H9 (cell line): ENCODE measurements at regions not wholly inside any gene's neighbourhood (a gene's known extent, or its start where the extent isn't known, plus 50 kb on each side); places are given as distances from the start of the nearest gene placed in this dataset.
A peak's percentile ranks its signal among the peaks of the same experiment; 100 is the strongest.

Experiments used
- DNase-seq: peaks from one replicate; pipeline ENCODE4 v3.0.0-alpha.2; 2017
- H2AFZ ChIP-seq: one replicate; pipeline ENCODE4 v1.6.1; 2013; ENCODE audit warnings: mild to moderate bottlenecking, low read length, control low read depth, moderate library complexity
- H2AK5ac ChIP-seq: 2 replicates; pipeline ENCODE4 v1.6.1; 2013; ENCODE audit warnings: low read length, control low read depth, mixed read lengths; ENCODE audit not compliant: insufficient read length
- H2BK120ac ChIP-seq: one replicate; pipeline ENCODE4 v1.6.1; 2013; ENCODE audit warnings: low read depth, mild to moderate bottlenecking, low read length, control low read depth, inconsistent platforms; ENCODE audit not compliant: poor library complexity, severe bottlenecking
- H2BK12ac ChIP-seq: 2 replicates; pipeline ENCODE4 v1.6.1; 2013; ENCODE audit warnings: low read length, control low read depth, mixed read lengths, low read depth; ENCODE audit not compliant: insufficient read length
- H2BK15ac ChIP-seq: 2 replicates; pipeline ENCODE4 v1.6.1; 2013; ENCODE audit warnings: low read depth, low read length, control low read depth
- H2BK20ac ChIP-seq: one replicate; pipeline ENCODE4 v1.6.1; 2013; ENCODE audit warnings: low read depth, mild to moderate bottlenecking, low read length, control low read depth, inconsistent platforms; ENCODE audit not compliant: poor library complexity, severe bottlenecking
- H2BK5ac ChIP-seq: 2 replicates; pipeline ENCODE4 v1.6.1; 2013; ENCODE audit warnings: low read length, control low read depth, mixed read lengths; ENCODE audit not compliant: insufficient read length
- H3K14ac ChIP-seq: 2 replicates; pipeline ENCODE4 v1.6.1; 2013; ENCODE audit warnings: low read length, control low read depth; ENCODE audit not compliant: insufficient read depth
- H3K18ac ChIP-seq: 2 replicates; pipeline ENCODE4 v1.6.1; 2013; ENCODE audit warnings: low read depth, mild to moderate bottlenecking, mixed read lengths, low read length, control low read depth; ENCODE audit not compliant: insufficient read length
- H3K23ac ChIP-seq: 2 replicates; pipeline ENCODE4 v1.6.1; 2013; ENCODE audit warnings: low read length, control low read depth, mixed read lengths, low read depth; ENCODE audit not compliant: insufficient read length
- H3K23me2 ChIP-seq: 2 replicates; pipeline ENCODE4 v1.6.1; 2013; ENCODE audit warnings: low read depth, mild to moderate bottlenecking, mixed read lengths, low read length, control low read depth; ENCODE audit not compliant: insufficient read length, poor library complexity, severe bottlenecking
- H3K27ac ChIP-seq: 2 replicates; pipeline ENCODE4 v1.5.1; 2013; ENCODE audit warnings: low read length, control low read depth, mixed read lengths, low read depth; ENCODE audit not compliant: insufficient read length
- H3K27me3 ChIP-seq: 2 replicates; pipeline ENCODE4 v1.6.1; 2013; ENCODE audit warnings: low read length, control low read depth, inconsistent platforms; ENCODE audit not compliant: insufficient read depth
- H3K4ac ChIP-seq: 2 replicates; pipeline ENCODE4 v1.6.1; 2013; ENCODE audit warnings: low read depth, mild to moderate bottlenecking, control low read depth, inconsistent platforms, low read length, moderate library complexity
- H3K4me1 ChIP-seq: 2 replicates; pipeline ENCODE4 v1.6.1; 2013; ENCODE audit warnings: low read length, control low read depth, inconsistent platforms; ENCODE audit not compliant: insufficient read depth
- H3K4me2 ChIP-seq: 2 replicates; pipeline ENCODE4 v1.6.1; 2013; ENCODE audit warnings: low read length, control low read depth, mixed read lengths; ENCODE audit not compliant: insufficient read length, insufficient read depth
- H3K56ac ChIP-seq: 2 replicates; pipeline ENCODE4 v1.6.1; 2013; ENCODE audit warnings: low read depth, mild to moderate bottlenecking, mixed read lengths, low read length, control low read depth; ENCODE audit not compliant: insufficient read length
- H3K79me1 ChIP-seq: 2 replicates; pipeline ENCODE4 v1.6.1; 2013; ENCODE audit warnings: low read depth, mild to moderate bottlenecking, moderate library complexity, low read length, control low read depth, inconsistent platforms; ENCODE audit not compliant: insufficient read depth, poor library complexity, severe bottlenecking
- H3K79me2 ChIP-seq: 2 replicates; pipeline ENCODE4 v1.6.1; 2013; ENCODE audit warnings: low read length, control low read depth, inconsistent platforms; ENCODE audit not compliant: insufficient read depth
- H3K9ac ChIP-seq: 2 replicates; pipeline ENCODE4 v1.6.1; 2013; ENCODE audit warnings: low read length, control low read depth, mixed read lengths; ENCODE audit not compliant: insufficient read length; ENCODE audit errors: extremely low read depth
- H3K9me3 ChIP-seq: one replicate; pipeline ENCODE4 v1.6.1; 2013; ENCODE audit warnings: low read depth, low read length, inconsistent platforms; ENCODE audit not compliant: control insufficient read depth
- H3T11ph ChIP-seq: one replicate; pipeline ENCODE4 v1.6.1; 2013; ENCODE audit warnings: mild to moderate bottlenecking, low read length, control low read depth, inconsistent platforms
- H4K20me1 ChIP-seq: one replicate; pipeline ENCODE4 v1.6.1; 2013; ENCODE audit not compliant: control insufficient read depth, insufficient read length, insufficient read depth
- H4K5ac ChIP-seq: 2 replicates; pipeline ENCODE4 v1.6.1; 2013; ENCODE audit warnings: low read depth, mild to moderate bottlenecking, mixed read lengths, low read length, control low read depth; ENCODE audit not compliant: insufficient read length
- H4K8ac ChIP-seq: replicated peaks from 2 replicates; pipeline ENCODE4 v1.6.1; 2013; ENCODE audit warnings: low read length, control low read depth, mixed read lengths, low read depth; ENCODE audit not compliant: insufficient read length
- H4K91ac ChIP-seq: 2 replicates; pipeline ENCODE4 v1.6.1; 2013; ENCODE audit warnings: low read depth, mild to moderate bottlenecking, moderate library complexity, mixed read lengths, low read length, control low read depth; ENCODE audit not compliant: insufficient read length
- H3K27ac Mint-ChIP-seq, 3 experiments: 2 replicates in 2 of 3; 3 replicates in 1 of 3; pipeline ENCODE4 v1.8.0; 2020 to 2021; ENCODE audit warnings: mixed read lengths in 3 of 3, mild to moderate bottlenecking in 1 of 3, moderate library complexity in 1 of 3
- H3K27me3 Mint-ChIP-seq: 2 replicates; pipeline ENCODE4 v1.8.0; 2021; ENCODE audit warnings: low read depth, mild to moderate bottlenecking, moderate library complexity, mixed read lengths
- H3K36me3 Mint-ChIP-seq, 3 experiments: 2 replicates in 2 of 3; 3 replicates in 1 of 3; pipeline ENCODE4 v1.8.0; 2020 to 2021; ENCODE audit warnings: low read depth in 3 of 3, mixed read lengths in 3 of 3; ENCODE audit not compliant: insufficient read depth in 1 of 3
- H3K4me1 Mint-ChIP-seq, 2 experiments: 2 replicates each; pipeline ENCODE4 v1.8.0; 2020; ENCODE audit warnings: mixed read lengths in 2 of 2
- H3K4me3 Mint-ChIP-seq, 2 experiments: 2 replicates in 1 of 2; 3 replicates in 1 of 2; pipeline ENCODE4 v1.8.0; 2020 to 2021; ENCODE audit warnings: mild to moderate bottlenecking in 2 of 2, mixed read lengths in 2 of 2, moderate library complexity in 1 of 2
- H3K9me3 Mint-ChIP-seq, 2 experiments: 2 replicates in 1 of 2; 3 replicates in 1 of 2; pipeline ENCODE4 v1.8.0; 2020; ENCODE audit warnings: mild to moderate bottlenecking in 2 of 2, mixed read lengths in 2 of 2, moderate library complexity in 1 of 2
- CTCF ChIP-seq: fragments of 200-600 bp; sonication (generic); conservative IDR thresholded peaks from 3 replicates; pipeline ENCODE4 v1.8.0; 2021; ENCODE audit warnings: antibody characterized with exemption, mild to moderate bottlenecking
- WGBS: extraction: QIAGEN DNeasy Blood & Tissue Kit; methylation state at CpG from one replicate; pipeline ENCODE4 v1.1.7; 2013; ENCODE audit warnings: missing lambda C conversion rate, low lambda C conversion rate, mixed read lengths; ENCODE audit not compliant: insufficient read length; ENCODE audit errors: extremely low coverage; 5-methylcytosine and 5-hydroxymethylcytosine counted together

GRCh38 chr2:236343400-236344161 is 79.4 kb upstream of the ASB18 start:
- Histone ChIP-seq H2BK12ac (no peak overlapping the region), H2AFZ (no peak overlapping the region), H3K79me1 (no peaks in the 10 kb centered on the region), H2BK5ac (no peak overlapping the region), H2BK120ac (no peak overlapping the region), H3K4me1 (0 out of 2 replicates have a peak, but pooled peaks cover under 1% of the 10 kb centered on the region), H4K8ac (no peak overlapping the region), H4K91ac (no peak overlapping the region), H4K5ac (no peak overlapping the region), H2AK5ac (no peak overlapping the region), H3K4me2 (no peak overlapping the region), H3K23me2 (no peaks in the 10 kb centered on the region), H2BK20ac (no peak overlapping the region), H3K4ac (no peak overlapping the region), H2BK15ac (no peak overlapping the region), H4K20me1 (peaks cover 3% of the 10 kb centered on the region), H3K18ac (no peak overlapping the region), H3K56ac (no peak overlapping the region), H3K79me2 (no peaks in the 10 kb centered on the region), H3K9me3 (no peaks in the 10 kb centered on the region), H3K9ac (no peak overlapping the region), H3K27me3 (no peaks in the 10 kb centered on the region), H3K14ac (no peak overlapping the region), H3T11ph (no peak overlapping the region), H3K23ac (no peak overlapping the region), H3K27ac (no peak overlapping the region)
- peak; percentile 68 for DNase-seq
- peak; percentile 85 for TF ChIP-seq CTCF
- no CpG with 5 or more reads among the region's 10 CpGs for WGBS
- peaks cover 9 to 14% of the 10 kb centered on the region in 2 experiments; a peak in 4 of 5 replicates for H3K9me3 Mint-ChIP-seq
- peaks cover 28 to 53% of the 10 kb centered on the region in 2 experiments for H3K4me1 Mint-ChIP-seq
- no peak overlapping the region for H3K4me3 Mint-ChIP-seq
- H3K27me3 Mint-ChIP-seq, result peaks cover 2% of the 10 kb centered on the region; the same call in 1 of the 2 replicates
- no peak overlapping the region for H3K27ac Mint-ChIP-seq
- H3K36me3 Mint-ChIP-seq, result peaks cover 8 to 18% (median 10%) of the 10 kb centered on the region in 3 experiments
